ENCODE measurements at regions not wholly inside any gene's neighbourhood (a gene's known extent, or its start where the extent isn't known, plus 50 kb on each side); places are given as distances from the start of the nearest gene placed in this dataset.
"Not testable (repeated sequence)": the region's sequence is repeated elsewhere in the genome, so short reads cannot be mapped to it uniquely, and the experiment has no call there.

- no peak for DNase-seq
Measured at GRCh38 chr21:33121715-33122475, 52.0 kb downstream of the OLIG1 start.

GRCh38 chr21:33122507-33122906 lies 52.6 kb downstream of the OLIG1 start:
- DNase-seq, result no peak

GRCh38 chr21:33123374-33124123 lies 53.6 kb downstream of the OLIG1 start:
- DNase-seq, result no peak

GRCh38 chr21:33124889-33125288 lies 54.9 kb downstream of the OLIG1 start:
- no peak for DNase-seq

- DNase-seq, result no peak
Measured at GRCh38 chr21:33125680-33126375, 55.9 kb downstream of the OLIG1 start.

GRCh38 chr21:33126569-33126968 lies 56.6 kb downstream of the OLIG1 start:
- DNase-seq, result no peak

- DNase-seq, result peak; percentile 82
Measured at GRCh38 chr21:33127154-33127867, 57.4 kb downstream of the OLIG1 start.

GRCh38 chr21:33127868-33128242 lies 57.9 kb downstream of the OLIG1 start:
- no peak for DNase-seq

GRCh38 chr21:33128538-33128937 lies 58.6 kb downstream of the OLIG1 start:
- no peak for DNase-seq

GRCh38 chr21:33132054-33132453 lies 62.1 kb downstream of the OLIG1 start:
- no peak for DNase-seq

GRCh38 chr21:33133892-33134291 lies 64.0 kb downstream of the OLIG1 start:
- no peak for DNase-seq

- DNase-seq, result no peak
Measured at GRCh38 chr21:33135925-33136324, 66.0 kb downstream of the OLIG1 start.

- DNase-seq, result no peak
Measured at GRCh38 chr21:33136847-33137502, 67.0 kb downstream of the OLIG1 start.

- DNase-seq, result no peak
Measured at GRCh38 chr21:33139084-33139483, 69.1 kb downstream of the OLIG1 start.

- no peak for DNase-seq
Measured at GRCh38 chr21:33140288-33140687, 70.3 kb downstream of the OLIG1 start.

GRCh38 chr21:33146467-33146866 lies 76.5 kb downstream of the OLIG1 start:
- no peak for DNase-seq

GRCh38 chr21:33149181-33149580 lies 79.2 kb downstream of the OLIG1 start:
- DNase-seq, result no peak

- not testable (repeated sequence) for DNase-seq
Measured at GRCh38 chr21:33150968-33151367, 78.8 kb upstream of the IFNAR2 start.

- no peak for DNase-seq
Measured at GRCh38 chr21:33151941-33152731, 77.6 kb upstream of the IFNAR2 start.

- DNase-seq, result no peak
Measured at GRCh38 chr21:33152732-33153130, 77.0 kb upstream of the IFNAR2 start.

- DNase-seq, result no peak
Measured at GRCh38 chr21:33155005-33155404, 74.7 kb upstream of the IFNAR2 start.

GRCh38 chr21:33155422-33155821 lies 74.3 kb upstream of the IFNAR2 start:
- no peak for DNase-seq

Measured in activated CD8-positive, alpha-beta memory T cell treated with anti-CD3 and anti-CD28 coated beads for 24 hours (primary cell).